Muscle layer of duodenum (tissue), 2 donors: ENCODE measurements at regions not wholly inside any gene's neighbourhood (a gene's known extent, or its start where the extent isn't known, plus 50 kb on each side); places are given as distances from the start of the nearest gene placed in this dataset.

Experiments
- H3K27ac ChIP-seq: one replicate; pipeline ENCODE4 v1.7.0; 2013; ENCODE audit warnings: mild to moderate bottlenecking, low read length
- H3K27me3 ChIP-seq: one replicate; pipeline ENCODE4 v1.7.0; 2013; ENCODE audit warnings: low read depth, mild to moderate bottlenecking, control low read depth, low read length
- H3K36me3 ChIP-seq, 2 donors: one replicate each; pipeline ENCODE4 v1.7.0; 2013; ENCODE audit warnings: low read length in 2 of 2, control low read depth in 1 of 2, mild to moderate bottlenecking in 1 of 2; ENCODE audit not compliant: insufficient read depth in 2 of 2, control insufficient read depth in 1 of 2
- H3K4me1 ChIP-seq, 2 donors: one replicate each; pipeline ENCODE4 v1.7.0; 2013; ENCODE audit warnings: low read length in 2 of 2, mild to moderate bottlenecking in 2 of 2, control low read depth in 1 of 2, moderate library complexity in 1 of 2; ENCODE audit not compliant: insufficient read depth in 2 of 2, control insufficient read depth in 1 of 2
- H3K4me3 ChIP-seq, 2 donors: one replicate each; pipeline ENCODE4 v1.7.0; 2013; ENCODE audit warnings: low read length in 2 of 2, low read depth in 1 of 2, mild to moderate bottlenecking in 1 of 2
- H3K9me3 ChIP-seq, 2 donors: one replicate each; pipeline ENCODE4 v1.7.0; 2013; ENCODE audit warnings: low read length in 2 of 2, control low read depth in 1 of 2, mild to moderate bottlenecking in 1 of 2; ENCODE audit not compliant: control insufficient read depth in 1 of 2
- donor health status: healthy.

- Histone ChIP-seq H3K27ac (no peak overlapping the region), H3K9me3 (no peaks in the 10 kb centered on the region), H3K27me3 (no peaks in the 10 kb centered on the region), H3K4me1 (peaks cover 0 to 8% of the 10 kb centered on the region in 2 donors), H3K4me3 (no peak overlapping the region), H3K36me3 (no peaks in the 10 kb centered on the region)
Observed at GRCh38 chr2:66242099-66242789, 192.7 kb upstream of the MEIS1 start.

DNA sequence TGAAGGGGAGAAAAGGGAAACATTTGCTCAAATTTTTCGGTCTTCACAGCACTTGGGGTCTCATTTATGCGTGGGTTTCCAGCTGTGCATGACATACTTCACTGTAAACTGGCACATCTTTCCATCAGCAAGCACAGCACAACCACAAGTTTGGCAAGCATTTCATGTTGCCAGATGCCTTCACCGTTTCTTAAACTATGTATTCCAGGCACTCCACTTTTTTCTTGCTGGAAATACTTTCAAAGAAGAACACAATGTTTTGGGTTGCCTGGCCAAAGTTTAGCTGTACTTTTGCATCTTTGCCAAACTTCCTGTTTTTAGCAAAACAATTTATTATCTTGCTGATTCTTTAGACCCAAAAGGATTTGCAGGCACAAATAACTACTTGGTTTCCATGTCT is 194.6 kb upstream of the MEIS1 start:
- Histone ChIP-seq H3K4me3 (no peak overlapping the region), H3K9me3 (no peaks in the 10 kb centered on the region), H3K27me3 (no peaks in the 10 kb centered on the region), H3K4me1 (peaks cover 0 to 8% of the 10 kb centered on the region in 2 donors), H3K27ac (no peak overlapping the region), H3K36me3 (no peaks in the 10 kb centered on the region)

GRCh38 chr2:66239655-66240054 is 195.3 kb upstream of the MEIS1 start:
- no peaks in the 10 kb centered on the region for H3K27me3 ChIP-seq
- H3K4me1 ChIP-seq = peaks cover 0 to 8% of the 10 kb centered on the region in 2 donors
- no peaks in the 10 kb centered on the region for H3K36me3 ChIP-seq
- H3K9me3 ChIP-seq = no peaks in the 10 kb centered on the region
- no peak overlapping the region for H3K4me3 ChIP-seq
- H3K27ac ChIP-seq = no peak overlapping the region

DNA sequence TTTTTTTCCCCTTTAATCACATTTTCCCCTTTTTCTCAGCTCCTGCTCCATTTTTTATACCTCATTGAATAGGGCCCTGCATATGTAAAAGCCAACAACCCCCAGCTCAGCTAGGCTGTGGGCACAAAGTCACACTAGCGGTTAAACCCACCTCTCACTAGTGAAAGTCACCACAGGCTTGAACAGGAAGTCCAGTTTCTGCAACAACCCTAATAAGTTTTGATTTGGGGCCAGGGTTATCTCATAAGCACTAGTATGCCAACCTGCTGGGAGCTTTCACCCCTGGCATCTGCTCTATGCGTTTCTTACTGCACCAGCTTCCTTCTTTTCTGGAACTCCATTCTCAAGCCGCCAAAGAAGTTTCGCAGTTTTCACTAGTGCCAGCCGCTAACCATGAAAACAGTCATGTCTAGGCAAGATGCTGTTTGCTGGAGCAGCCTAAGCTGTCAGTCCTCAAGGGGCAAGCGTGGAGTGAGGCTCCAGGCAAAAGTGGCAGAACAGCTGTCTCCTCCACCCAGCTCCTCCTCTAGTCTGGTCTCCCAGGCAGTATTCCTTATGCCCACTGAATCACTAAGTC is 197.0 kb upstream of the MEIS1 start:
- Histone ChIP-seq H3K9me3 (no peaks in the 10 kb centered on the region), H3K36me3 (no peaks in the 10 kb centered on the region), H3K4me3 (no peak overlapping the region), H3K27me3 (no peaks in the 10 kb centered on the region), H3K4me1 (peaks cover 0 to 8% of the 10 kb centered on the region in 2 donors), H3K27ac (no peak overlapping the region)

DNA sequence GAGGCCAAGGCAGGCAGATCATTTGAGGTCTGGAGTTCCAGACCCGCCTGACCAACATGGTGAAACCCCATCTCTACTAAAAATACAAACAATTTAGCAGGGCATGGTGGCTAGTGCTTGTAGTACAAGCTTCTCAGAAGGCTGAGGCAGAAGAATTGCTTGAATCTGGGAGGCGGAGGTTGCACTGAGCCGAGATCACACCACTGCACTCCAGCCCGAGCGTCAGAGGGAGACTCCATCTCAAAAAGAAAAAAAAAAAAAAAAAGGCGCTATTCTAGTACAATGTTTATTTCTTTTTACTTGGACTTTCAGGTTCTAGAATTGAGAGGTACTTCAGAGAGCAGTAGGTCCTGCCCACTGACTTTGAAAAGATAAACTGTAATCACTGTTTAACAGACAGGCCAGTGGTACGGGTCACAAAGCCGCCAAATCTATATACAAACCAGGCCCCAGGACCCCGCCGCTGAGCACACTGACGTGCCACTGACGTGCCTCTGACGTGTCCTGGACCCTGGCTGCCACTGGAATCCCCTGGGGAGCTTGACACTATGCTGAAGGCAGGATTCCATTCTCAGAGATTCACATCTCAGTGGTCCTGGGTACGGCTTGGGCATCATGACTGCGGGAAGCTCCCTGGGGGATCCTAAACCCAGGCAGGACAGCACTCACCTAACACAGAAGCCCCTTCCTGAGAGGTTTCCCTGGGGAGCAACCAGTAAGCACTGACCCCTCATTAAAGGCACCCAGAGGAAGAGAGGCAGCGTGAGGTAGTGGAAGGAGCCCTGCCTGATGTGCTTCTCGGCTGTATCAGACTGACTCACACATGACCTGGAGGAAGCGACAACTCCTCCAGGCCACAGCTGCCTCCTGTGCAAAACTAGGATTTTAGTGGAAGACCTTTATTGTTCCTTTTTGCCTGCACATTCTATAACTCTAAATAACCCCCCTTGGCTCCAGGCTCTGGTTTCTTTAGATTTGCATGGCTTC is 197.8 kb upstream of the MEIS1 start:
- H3K4me3 ChIP-seq = no peak overlapping the region
- no peaks in the 10 kb centered on the region for H3K36me3 ChIP-seq
- no peak overlapping the region for H3K27ac ChIP-seq
- no peaks in the 10 kb centered on the region for H3K9me3 ChIP-seq
- H3K27me3 ChIP-seq = no peaks in the 10 kb centered on the region
- peaks cover 0 to 8% of the 10 kb centered on the region in 2 donors for H3K4me1 ChIP-seq

DNA sequence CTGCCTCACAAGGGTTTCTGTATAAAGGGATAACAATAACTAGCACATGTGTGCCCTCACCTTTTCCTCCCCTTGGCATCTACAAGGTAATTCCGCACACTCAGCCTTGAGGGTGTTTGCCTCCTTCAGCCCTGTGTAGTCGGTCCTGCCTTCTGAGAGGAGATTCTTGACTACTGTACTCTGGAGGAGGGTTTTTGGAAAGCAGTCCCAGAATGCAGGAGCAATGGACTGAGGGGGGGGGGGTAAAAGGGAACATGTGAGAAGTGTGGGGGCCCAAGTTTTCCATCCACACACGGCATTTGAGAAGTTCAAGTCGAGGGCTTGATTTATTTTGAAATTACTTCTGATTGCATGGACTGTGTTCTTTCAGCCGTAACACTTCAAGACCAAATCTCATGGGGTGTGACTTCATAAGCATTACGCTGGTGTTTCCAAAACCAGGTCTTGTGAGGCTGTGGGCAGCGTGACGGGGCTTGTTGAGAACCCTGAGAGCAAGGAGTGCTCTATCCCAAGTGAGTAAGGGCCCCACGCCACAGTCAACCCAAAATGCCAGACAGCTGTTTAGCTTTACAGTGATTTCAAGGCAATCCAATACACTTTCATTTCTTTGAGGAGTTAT is 198.7 kb upstream of the MEIS1 start:
- Histone ChIP-seq H3K27me3 (no peaks in the 10 kb centered on the region), H3K36me3 (no peaks in the 10 kb centered on the region), H3K4me3 (no peak overlapping the region), H3K4me1 (peaks cover 0 to 3% of the 10 kb centered on the region in 2 donors), H3K27ac (no peak overlapping the region), H3K9me3 (no peaks in the 10 kb centered on the region)

- H3K4me1 ChIP-seq = peaks cover 0 to 3% of the 10 kb centered on the region in 2 donors
- no peak overlapping the region for H3K4me3 ChIP-seq
- no peaks in the 10 kb centered on the region for H3K36me3 ChIP-seq
- no peak overlapping the region for H3K27ac ChIP-seq
- no peaks in the 10 kb centered on the region for H3K9me3 ChIP-seq
- no peaks in the 10 kb centered on the region for H3K27me3 ChIP-seq
Observed at GRCh38 chr2:66235428-66235827, 199.5 kb upstream of the MEIS1 start.

DNA sequence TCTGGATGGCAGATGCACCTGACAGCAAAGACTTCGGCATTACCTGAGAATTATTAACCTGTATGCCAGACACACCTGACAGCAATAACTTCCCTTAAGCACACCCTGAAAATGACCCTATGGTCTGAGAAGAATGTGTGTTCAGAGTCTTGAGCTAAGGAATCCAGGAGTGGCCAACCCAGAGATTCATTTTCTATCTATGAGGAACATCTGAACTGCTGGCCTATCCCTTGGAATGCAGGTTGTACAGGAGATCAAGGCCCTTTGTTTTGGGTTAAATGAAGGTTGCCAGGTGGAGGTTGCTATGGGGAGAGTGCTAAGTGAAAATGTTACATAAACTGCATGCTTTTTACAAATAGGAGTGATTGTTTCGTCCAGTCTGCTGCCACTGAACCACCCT is 200.9 kb upstream of the MEIS1 start:
- no peaks in the 10 kb centered on the region for H3K36me3 ChIP-seq
- H3K9me3 ChIP-seq = no peaks in the 10 kb centered on the region
- no peak overlapping the region for H3K4me3 ChIP-seq
- no peaks in the 10 kb centered on the region for H3K27me3 ChIP-seq
- no peaks in the 10 kb centered on the region for H3K4me1 ChIP-seq
- no peak overlapping the region for H3K27ac ChIP-seq

GRCh38 chr2:66228128-66228547 is 206.8 kb upstream of the MEIS1 start:
- H3K36me3 ChIP-seq = no peaks in the 10 kb centered on the region
- no peaks in the 10 kb centered on the region for H3K27me3 ChIP-seq
- no peak overlapping the region for H3K27ac ChIP-seq
- no peak overlapping the region for H3K4me3 ChIP-seq
- H3K9me3 ChIP-seq = no peaks in the 10 kb centered on the region
- no peaks in the 10 kb centered on the region for H3K4me1 ChIP-seq

DNA sequence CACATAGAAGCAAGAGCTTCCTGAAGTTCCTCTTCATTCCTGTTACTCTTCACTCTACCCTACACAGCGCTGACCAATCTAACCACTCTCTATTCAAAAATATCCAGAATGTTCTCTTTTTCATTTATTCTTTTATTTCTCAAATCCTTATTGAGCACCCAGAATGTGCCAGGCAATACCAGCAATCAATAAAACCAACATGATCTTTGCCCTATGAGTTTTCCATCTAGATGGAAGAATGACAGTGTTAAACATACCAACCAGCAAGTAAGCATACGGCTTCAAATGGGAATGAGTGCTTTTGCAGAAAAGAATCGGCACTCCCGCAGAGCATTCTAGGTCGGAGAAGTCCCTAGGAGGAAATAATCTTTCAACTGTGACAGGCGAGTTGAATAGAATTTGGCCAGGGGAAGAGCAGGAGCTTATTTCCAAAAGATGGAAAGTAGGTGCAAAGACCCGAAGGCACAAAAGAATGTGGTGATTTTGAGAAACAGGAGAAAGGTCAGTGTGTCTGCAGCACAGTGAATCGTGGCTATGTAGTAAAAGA is 217.8 kb upstream of the MEIS1 start:
- Histone ChIP-seq H3K9me3 (no peaks in the 10 kb centered on the region), H3K27me3 (no peaks in the 10 kb centered on the region), H3K36me3 (no peaks in the 10 kb centered on the region), H3K27ac (no peak overlapping the region), H3K4me3 (no peak overlapping the region), H3K4me1 (no peaks in the 10 kb centered on the region)

DNA sequence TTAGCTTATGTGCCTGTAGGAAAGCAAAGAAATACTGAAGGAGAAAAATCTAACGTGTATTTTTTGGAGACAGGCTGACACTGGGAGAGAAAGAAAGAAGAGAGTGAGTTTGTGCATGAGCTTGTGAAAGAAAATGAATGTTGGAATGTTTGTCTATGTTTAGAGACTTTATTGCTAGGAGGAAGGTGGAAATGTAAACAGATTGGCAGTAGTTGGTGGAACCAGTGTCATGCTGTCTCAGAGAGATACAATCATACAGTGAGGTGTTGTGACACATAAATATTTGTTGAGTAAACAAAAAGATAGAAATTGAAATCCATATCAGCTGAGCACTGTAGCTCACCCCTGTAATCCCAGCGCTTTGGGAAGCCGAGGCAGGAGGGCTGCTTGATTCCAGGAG is 222.2 kb upstream of the MEIS1 start:
- H3K4me3 ChIP-seq = no peak overlapping the region
- no peaks in the 10 kb centered on the region for H3K27me3 ChIP-seq
- H3K9me3 ChIP-seq = no peaks in the 10 kb centered on the region
- no peaks in the 10 kb centered on the region for H3K4me1 ChIP-seq
- no peaks in the 10 kb centered on the region for H3K36me3 ChIP-seq
- no peak overlapping the region for H3K27ac ChIP-seq
